Activated T-cell treated with anti-CD3 and anti-CD28 coated beads for 24 hours (primary cell): ENCODE measurements at regions not wholly inside any gene's neighbourhood (a gene's known extent, or its start where the extent isn't known, plus 50 kb on each side); places are given as distances from the start of the nearest gene placed in this dataset.

Experiments
- DNase-seq: peaks from one replicate; pipeline ENCODE4 v3.0.0-alpha.2; 2020; ENCODE audit warnings: low read depth

- DNase-seq = no peak
Observed at GRCh38 chr14:96638041-96638855, 136.1 kb downstream of the PAPOLA start.

DNA sequence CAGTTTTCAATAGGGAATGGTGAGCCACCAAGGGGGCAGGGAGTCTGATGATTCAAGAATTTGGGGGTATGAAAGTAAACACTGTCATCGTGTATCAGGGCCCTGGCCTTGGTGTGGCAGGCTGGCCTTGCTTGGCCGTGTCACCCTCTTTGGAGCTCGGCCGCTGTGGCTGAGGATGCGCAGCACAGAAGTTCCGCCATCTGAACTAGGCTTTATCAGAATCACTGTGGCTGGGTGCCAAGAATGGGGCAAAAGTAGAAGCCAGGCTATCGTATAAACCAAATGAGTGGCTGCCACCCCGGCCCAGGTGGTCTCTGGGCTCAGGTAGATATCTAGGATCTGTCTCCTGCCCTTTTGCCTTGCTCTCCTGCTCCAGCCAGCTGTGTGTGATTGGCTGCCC, 137.4 kb downstream of the PAPOLA start:
- no peak for DNase-seq

GRCh38 chr14:96648506-96649326, 146.5 kb downstream of the PAPOLA start:
- DNase-seq = no peak

GRCh38 chr14:96649327-96649601, 147.1 kb downstream of the PAPOLA start:
- no peak for DNase-seq

DNA sequence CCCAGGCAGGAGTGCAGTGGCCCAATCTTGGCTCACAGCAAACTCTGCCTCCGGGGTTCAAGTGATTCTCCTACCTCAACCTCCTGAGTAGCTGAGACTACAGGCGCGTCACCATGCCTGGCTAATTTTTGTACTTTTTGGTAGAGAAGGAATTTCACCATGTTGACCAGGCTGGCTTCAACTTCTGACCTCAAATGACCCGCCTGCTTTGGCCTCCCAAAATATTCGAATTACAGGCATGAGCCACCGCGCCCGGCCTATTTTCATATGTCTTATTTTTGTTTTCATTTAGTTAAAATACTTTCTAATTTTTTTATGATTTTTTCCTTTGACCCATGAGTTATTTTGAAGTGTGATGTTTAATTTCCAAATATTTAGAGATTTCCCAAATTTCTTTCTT, 143.6 kb upstream of the VRK1 start:
- DNase-seq = no peak

DNA sequence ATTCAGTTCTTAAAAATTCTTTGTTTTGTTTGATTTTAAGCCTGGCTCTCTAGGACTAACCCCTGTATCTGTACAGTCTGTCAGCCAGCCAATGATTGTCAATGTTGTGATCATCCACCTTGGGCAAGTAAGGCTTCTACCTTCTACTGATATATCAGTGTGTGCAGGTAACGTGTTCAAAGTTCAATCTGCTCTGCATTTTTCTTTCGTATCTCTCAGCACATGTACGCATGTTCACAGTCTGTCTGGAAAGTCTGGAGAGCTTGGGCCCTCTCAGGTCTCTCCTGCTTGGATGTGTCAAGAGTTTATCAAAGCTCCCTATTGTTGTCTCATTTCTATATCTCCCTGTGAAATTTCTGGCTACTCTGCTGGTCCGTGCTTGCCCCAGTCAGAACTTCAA, 138.6 kb upstream of the VRK1 start:
- DNase-seq = no peak

- no peak for DNase-seq
Observed at GRCh38 chr14:96660123-96660522, 137.1 kb upstream of the VRK1 start.

DNA sequence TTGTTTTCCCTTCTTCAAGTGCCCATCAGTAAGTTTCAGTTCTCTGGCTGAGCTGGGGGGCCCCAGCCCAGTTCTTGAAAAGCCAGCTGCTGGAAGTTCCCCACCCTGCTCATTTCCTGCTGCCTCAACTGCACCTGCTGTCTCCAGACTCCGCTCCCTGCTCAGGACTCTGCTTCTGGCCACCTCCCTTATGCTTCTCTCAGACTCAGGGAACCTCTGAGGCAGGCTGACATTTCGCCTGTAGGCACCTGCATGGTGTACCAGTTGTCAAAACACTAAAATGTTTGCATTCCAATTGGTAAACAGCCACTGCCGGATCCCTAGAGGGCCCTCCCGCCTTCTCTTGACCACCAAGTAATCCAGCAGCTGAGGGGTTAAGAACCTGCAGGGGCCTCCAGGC, 136.5 kb upstream of the VRK1 start:
- no peak for DNase-seq

- DNase-seq = no peak
Observed at GRCh38 chr14:96661244-96661969, 135.8 kb upstream of the VRK1 start.

DNA sequence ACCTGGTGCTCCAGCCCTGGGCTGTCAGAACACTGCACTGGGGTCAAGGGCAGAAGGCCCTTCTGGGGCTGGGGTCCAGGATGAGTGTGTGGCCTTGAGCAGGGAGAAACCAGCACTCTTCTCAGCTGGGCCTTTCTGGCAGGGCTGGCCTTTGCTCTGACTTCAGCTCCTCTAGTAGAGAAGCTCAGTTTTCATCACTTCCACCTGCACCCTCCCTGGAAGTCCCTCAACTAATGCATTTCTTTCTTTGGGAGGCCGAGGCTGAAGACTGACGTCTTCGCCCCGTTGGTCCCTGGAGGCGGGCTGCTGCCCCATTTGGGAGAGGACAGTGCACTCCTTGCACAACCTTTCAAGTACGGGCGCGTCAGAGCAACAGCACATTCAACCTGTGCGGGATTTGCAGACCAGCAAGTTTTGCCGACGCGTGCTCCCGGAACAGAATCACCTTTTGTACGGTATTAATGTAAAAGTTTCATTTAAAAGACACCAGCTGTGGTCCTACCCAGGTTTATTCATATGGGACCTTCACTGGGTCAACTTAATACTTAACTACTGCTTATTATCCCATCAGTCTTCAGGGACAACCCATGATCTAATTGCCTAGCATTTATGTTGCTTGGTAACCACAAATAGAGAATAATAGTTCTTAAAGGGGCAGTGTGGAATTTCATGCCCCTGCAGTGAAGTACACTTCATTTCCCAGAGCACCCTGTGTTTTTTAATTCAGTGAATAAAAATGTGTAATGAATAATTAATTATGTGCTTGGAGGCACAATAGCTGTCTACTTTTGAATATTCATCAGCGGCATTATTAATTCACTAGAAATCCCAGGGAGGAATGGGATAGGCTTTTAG, 134.8 kb upstream of the VRK1 start:
- DNase-seq = no peak

DNA sequence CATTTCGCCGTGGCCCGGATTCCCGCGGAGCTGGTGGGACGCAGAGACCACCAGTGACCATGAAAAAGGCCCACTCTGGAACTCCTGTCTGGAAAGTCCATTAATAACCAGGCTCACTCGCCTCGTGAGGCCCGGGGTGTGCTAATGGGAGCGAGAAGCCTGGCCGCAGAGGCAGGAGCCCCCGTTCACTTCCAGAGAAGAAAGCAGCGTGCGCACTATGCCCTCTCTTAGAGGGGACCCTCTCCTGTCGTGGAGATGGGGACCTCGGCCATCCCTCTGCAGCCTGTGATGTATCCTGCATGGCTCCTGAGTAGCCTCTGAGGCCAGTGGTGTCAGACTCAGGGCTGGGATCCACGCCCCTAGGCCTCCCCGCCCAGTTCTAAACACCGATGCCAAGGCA, 134.1 kb upstream of the VRK1 start:
- DNase-seq = no peak

DNA sequence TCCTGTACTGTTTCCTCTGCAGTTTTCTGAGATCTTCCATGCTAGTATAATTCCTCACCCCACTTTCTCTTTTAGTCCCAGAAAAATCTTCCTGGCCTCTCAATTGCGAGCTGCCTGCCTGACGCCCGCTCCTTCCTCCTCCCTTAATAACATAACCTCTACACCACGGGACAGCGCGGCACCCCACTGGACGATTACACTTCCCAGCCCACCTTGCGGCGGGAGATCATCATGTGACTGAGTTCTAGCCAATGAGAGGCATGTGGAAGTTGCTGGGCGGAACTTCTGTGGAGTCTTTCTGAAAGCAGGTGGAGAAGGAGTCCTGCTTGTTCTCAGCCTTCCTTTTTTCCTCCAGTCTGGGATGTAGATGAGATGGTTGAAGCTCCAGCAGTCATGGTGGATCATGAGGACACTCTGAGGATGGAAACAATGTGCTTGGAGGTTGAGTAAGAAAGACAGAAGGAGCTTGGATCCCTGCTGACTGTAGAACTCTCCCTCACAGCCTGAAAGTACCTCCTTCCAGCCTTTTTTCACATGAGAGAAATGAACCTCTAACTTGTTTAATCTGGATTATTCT, 133.6 kb upstream of the VRK1 start:
- DNase-seq = no peak

DNA sequence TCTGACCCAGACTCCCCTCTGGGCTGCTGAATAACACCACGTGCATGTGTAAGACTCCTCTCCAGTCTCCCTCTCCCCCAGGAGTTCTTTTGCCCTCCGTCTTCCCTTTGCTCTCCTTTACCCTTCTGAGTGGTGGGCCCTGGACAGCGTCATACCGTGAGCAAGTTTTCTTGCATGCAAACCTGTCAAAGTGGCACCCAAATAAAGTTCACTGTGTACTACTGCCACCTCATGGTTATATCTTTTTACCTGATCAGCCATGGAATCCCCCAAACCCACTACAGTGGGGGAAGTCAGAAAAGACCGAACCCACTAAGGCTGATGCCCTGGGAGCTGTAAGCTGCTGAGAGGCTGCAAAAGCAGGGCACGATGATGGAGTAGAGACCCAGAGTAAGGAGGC, 131.1 kb upstream of the VRK1 start:
- DNase-seq = no peak

DNA sequence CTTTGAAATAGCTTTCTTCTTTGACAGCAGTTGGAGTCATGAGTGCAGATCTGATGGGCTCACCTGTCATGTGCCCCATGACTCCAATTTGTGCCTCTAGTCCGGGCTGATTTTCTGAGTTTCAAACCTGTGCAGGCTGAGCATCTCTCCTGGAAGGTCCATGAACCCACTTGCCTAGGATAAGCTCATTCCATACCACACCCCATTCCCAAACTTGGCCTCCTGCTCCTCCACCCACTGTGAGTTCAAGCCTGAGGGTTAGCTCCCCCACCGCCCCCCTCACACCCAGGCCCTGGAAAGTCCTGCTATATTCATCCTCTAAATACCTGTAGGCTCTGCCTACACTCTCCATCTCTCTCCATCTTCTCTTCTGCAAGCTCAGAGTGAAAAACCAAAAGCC, 126.8 kb upstream of the VRK1 start:
- DNase-seq = no peak

DNA sequence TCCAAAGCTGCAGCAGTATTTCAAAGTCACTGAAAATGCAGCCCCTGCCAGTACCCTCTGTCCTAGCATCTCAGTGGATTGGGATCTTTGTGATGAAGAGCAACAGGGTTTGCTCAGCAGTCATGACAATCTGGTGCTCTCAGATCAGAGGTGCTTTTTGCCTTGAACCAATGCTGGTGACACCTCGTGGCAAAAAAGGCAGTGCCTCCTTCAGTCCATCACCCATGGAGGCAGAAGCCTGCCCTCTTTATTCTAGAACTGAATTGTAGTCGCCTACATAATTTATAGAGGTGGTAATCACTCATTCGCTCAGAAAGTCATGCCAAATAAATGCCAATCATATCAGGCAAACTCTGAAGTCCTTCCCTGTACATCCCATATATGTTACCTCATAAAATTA, 126.0 kb upstream of the VRK1 start:
- no peak for DNase-seq

GRCh38 chr14:96673706-96674105, 123.5 kb upstream of the VRK1 start:
- no peak for DNase-seq

GRCh38 chr14:96674121-96674520, 123.1 kb upstream of the VRK1 start:
- no peak for DNase-seq

GRCh38 chr14:96676166-96676565, 121.0 kb upstream of the VRK1 start:
- no peak for DNase-seq

DNA sequence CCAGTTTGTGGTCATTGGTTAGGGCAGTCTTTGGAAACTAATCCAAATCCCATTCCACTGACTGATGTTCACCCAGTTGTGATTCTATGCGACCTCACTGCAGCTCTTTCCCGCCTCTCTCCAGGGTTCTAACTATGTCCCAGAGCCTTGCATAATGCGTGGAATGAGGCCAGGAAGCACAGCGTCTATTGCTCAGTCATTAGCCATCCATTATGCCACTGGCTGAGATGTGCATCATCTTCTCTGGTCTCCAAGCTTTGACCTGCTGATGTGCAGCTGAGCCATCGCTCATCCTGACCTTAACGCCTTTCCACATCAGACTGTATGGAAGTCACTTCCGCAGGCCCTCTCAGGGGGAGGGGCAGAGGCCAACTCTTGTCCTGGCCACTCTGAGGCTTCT, 115.4 kb upstream of the VRK1 start:
- no peak for DNase-seq

DNA sequence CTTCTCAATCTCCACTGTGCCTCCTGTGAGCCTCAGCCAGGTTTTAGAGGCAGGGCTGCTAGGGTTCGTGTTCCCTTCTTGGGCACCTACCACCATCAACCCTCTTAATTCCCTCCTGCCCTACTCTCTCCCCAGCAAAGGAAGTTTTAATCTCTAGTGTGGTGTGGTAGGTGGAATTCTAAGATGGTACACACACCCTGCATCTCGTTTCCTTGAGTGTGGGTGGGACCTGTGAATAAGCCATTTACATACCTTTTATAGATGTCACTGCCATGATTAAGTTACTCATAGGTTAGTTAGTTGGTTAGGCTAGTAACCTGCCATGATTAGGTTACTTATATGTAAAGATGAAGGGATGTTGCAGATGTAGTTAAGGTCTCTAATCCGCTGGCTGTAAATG, 114.8 kb upstream of the VRK1 start:
- no peak for DNase-seq

- DNase-seq = no peak
Observed at GRCh38 chr14:96683562-96684289, 113.5 kb upstream of the VRK1 start.
